ENCODE measurements at regions not wholly inside any gene's neighbourhood (a gene's known extent, or its start where the extent isn't known, plus 50 kb on each side); places are given as distances from the start of the nearest gene placed in this dataset.

- no peak for TF ChIP-seq SUPT20H (IDR thresholded peaks at IDR 0.05; ENCODE audit: borderline replicate concordance, control insufficient read depth, low read depth, low read length)
- TF ChIP-seq, protein P1, sequence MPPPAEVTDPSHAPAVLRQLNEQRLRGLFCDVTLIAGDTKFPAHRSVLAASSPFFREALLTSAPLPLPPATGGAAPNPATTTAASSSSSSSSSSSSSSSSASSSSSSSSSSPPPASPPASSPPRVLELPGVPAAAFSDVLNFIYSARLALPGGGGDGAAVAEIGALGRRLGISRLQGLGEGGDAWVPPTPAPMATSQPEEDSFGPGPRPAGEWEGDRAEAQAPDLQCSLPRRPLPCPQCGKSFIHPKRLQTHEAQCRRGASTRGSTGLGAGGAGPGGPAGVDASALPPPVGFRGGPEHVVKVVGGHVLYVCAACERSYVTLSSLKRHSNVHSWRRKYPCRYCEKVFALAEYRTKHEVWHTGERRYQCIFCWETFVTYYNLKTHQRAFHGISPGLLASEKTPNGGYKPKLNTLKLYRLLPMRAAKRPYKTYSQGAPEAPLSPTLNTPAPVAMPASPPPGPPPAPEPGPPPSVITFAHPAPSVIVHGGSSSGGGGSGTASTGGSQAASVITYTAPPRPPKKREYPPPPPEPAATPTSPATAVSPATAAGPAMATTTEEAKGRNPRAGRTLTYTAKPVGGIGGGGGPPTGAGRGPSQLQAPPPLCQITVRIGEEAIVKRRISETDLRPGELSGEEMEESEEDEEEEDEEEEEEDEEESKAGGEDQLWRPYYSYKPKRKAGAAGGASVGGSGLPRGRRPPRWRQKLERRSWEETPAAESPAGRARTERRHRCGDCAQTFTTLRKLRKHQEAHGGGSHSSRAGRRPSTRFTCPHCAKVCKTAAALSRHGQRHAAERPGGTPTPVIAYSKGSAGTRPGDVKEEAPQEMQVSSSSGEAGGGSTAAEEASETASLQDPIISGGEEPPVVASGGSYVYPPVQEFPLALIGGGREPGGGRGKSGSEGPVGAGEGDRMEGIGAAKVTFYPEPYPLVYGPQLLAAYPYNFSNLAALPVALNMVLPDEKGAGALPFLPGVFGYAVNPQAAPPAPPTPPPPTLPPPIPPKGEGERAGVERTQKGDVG (CRISPR knock-in tag; IDR thresholded peaks at IDR 0.05) = no peak
- no peak for TF ChIP-seq IRF4 (IDR thresholded peaks at IDR 0.05; ENCODE audit: low read depth, low read length)
These were observed 62.2 kb upstream of the ALCAM start (continued) for GRCh38 chr3:105304487-105304886.

- no peak for DNase-seq (ENCODE audit: low read depth, low spot score)
- POLR2A ChIA-PET = no interaction called here
- Histone ChIP-seq H3K4me3 (no peak overlapping the region), H3K9ac (ENCODE audit: control insufficient read depth, insufficient read depth, low read length) (no peak overlapping the region), H3K27ac (ENCODE audit: control insufficient read depth, insufficient read depth) (no peak overlapping the region), H3K79me2 (ENCODE audit: control insufficient read depth, insufficient read depth, low read length) (no peaks in the 10 kb centered on the region), H3K4me1 (ENCODE audit: control insufficient read depth, insufficient read depth, low read length) (no peaks in the 10 kb centered on the region), H3K27me3 (replicated peaks in 1 of 2; ENCODE audit: control insufficient read depth in 2 of 2, insufficient read depth in 2 of 2, low read length in 1 of 2) (no peaks in the 10 kb centered on the region), H4K20me1 (ENCODE audit: control insufficient read depth, insufficient read depth) (no peaks in the 10 kb centered on the region), H3K4me2 (ENCODE audit: control insufficient read depth, insufficient read depth) (no peak overlapping the region), H2AFZ (ENCODE audit: control insufficient read depth, low read depth, low read length) (no peak overlapping the region), H3K9me3 (replicated peaks; ENCODE audit: control insufficient read depth, insufficient read depth, low read length) (no peaks in the 10 kb centered on the region), H3K36me3 (ENCODE audit: control insufficient read depth in 2 of 2, insufficient read depth in 2 of 2, low read length in 1 of 2) (no peaks in the 10 kb centered on the region)
- intact Hi-C loops (cut with micrococcal nuclease; ENCODE audit: unreplicated experiment) (no loop called here), in situ Hi-C loops (cut with MboI) (no loop called here)
- no peak for TF ChIP-seq RB1 (IDR thresholded peaks at IDR 0.05; ENCODE audit: borderline replicate concordance)
- TF ChIP-seq PBX3 (IDR thresholded peaks at IDR 0.05; ENCODE audit: insufficient replicate concordance, low read depth, low read length) = no peak
- TF ChIP-seq RBBP5 (conservative IDR thresholded peaks at IDR 0.05) = no peak
- no peak for TF ChIP-seq STAT3 (IDR thresholded peaks at IDR 0.05; ENCODE audit: low read depth, low read length)
- TF ChIP-seq WRNIP1 (IDR thresholded peaks at IDR 0.05; ENCODE audit: borderline replicate concordance, low read depth, low read length) = no peak
- no peak for TF ChIP-seq RUNX3 (IDR thresholded peaks at IDR 0.05; ENCODE audit: low read length)
- BruUV-seq (replicated peaks) = no TSS peak
- no peak for FAIRE-seq
- WGBS (ENCODE audit: insufficient coverage, insufficient replicate concordance, low lambda C conversion rate, missing lambda C conversion rate) = 100% methylated on average over 1 of the region's 1 CpG
- RAD21 ChIA-PET (ENCODE audit: unreplicated experiment) = no interaction called here
- no peak for ATAC-seq
- CTCF ChIA-PET = interaction anchor here (1.3 kb wide), 1 partner anchor 9 kb away, joined by 5 read pairs; no protein-coding TSS in a partner anchor
- SMC1A ChIA-PET (ENCODE audit: uncharacterized antibody, unreplicated experiment) = interaction anchor here (0.6 to 1.2 kb wide), 2 partner anchors 11 to 392 kb away, joined by 3 read pairs; no protein-coding TSS in a partner anchor
These were observed 51.6 kb upstream of the ALCAM start for GRCh38 chr3:105315144-105315543.
